HG02623 (cell line): ENCODE measurements at regions not wholly inside any gene's neighbourhood (a gene's known extent, or its start where the extent isn't known, plus 50 kb on each side); places are given as distances from the start of the nearest gene placed in this dataset.

Source experiments
- ATAC-seq: cut with Tn5 transposase; IDR thresholded peaks from one replicate; pipeline ENCODE4 v1.9.1; 2021; ENCODE audit warnings: moderate library complexity; ENCODE audit not compliant: unreplicated experiment

- no peak for ATAC-seq
Observed at GRCh38 chr18:4858379-4859127, 338.5 kb downstream of the AKAIN1 start.

GRCh38 chr18:4854671-4855070, 342.4 kb downstream of the AKAIN1 start:
- no peak for ATAC-seq

DNA sequence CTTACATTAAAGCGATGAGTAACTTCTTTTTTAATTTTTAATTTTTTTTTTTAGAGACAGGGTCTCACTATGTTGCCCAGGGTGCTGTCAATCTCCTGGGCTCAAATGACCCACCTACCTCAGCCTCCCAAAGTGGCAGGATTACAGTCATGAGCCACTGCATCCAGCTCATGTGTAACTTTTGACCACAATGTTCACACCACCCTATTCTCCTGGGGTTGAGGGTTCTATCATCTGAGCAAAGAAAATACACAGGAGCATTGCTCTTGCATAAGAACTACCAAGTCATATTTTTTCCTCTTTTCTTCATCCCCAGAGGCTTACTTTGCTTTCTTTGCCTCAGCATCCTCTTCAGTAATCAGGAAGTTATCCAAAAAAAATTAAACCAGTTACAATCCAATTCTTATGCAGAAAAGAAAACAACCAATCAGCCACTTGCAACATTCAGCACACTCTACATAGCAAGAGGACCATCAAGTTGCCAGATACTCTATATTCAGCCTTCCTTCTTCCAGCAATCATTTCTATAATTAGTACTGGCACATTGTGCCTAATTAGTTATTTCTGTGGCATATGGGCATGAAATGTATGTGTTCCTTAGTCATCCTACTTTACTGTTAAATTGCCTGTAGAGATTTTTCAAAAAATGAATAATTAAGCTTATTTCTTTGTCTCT, 345.6 kb downstream of the AKAIN1 start:
- ATAC-seq: no peak

- ATAC-seq: no peak
Observed at GRCh38 chr18:4847056-4847455, 350.0 kb downstream of the AKAIN1 start.

- ATAC-seq: no peak
Observed at GRCh38 chr18:4844320-4844719, 352.7 kb downstream of the AKAIN1 start.

GRCh38 chr18:4843771-4844170, 353.3 kb downstream of the AKAIN1 start:
- ATAC-seq: no peak

- no peak for ATAC-seq
Observed at GRCh38 chr18:4842751-4843150, 354.3 kb downstream of the AKAIN1 start.

- no peak for ATAC-seq
Observed at GRCh38 chr18:4842287-4842686, 354.8 kb downstream of the AKAIN1 start.

DNA sequence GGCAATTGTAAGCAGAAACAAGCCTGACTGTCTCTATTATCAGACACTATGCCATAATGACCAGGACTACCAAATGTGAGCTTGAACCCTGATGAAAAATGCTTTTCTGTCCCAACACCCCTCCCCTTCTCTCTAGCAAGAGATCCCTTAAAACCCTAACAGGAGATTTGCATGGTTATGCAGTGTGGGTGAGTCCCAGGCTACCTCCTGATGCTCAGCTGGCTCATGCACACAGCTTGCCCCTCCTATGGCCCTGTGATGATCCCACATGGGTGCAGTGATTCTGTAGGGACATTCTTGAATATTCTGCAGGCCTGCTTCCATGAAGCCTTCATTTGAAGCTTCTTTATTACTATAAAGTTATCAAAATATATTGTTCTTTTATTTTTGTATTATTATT, 357.4 kb downstream of the AKAIN1 start:
- no peak for ATAC-seq

GRCh38 chr18:4836141-4836540, 360.9 kb downstream of the AKAIN1 start:
- ATAC-seq: no peak

DNA sequence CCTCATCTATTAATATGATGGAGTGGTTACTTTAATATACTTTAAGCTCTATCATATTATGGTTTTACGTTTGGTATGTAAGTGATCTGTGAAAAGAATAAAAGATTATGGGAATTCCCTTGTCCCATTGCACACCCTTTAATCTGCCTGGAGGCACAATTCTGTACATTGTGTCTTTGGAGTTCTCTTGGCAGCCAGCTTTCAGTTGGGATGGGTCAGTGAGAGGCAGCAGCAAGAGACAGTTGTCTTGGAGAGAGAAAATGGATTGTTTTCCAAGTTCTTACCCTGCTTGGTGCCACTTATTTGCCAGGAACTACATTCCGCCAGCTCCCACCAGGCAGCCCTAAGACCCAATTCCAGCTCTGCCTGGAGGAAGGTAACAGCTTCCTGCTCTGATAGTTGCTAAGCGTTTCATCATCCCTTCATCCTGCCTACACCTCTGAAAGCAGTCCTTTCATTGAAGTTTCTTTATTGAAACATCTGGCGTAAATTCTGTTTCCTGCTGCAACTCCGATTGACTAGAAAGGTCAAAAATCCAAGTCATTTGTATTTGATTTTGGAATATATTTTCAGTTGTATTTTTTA, 365.2 kb downstream of the AKAIN1 start:
- ATAC-seq: no peak

DNA sequence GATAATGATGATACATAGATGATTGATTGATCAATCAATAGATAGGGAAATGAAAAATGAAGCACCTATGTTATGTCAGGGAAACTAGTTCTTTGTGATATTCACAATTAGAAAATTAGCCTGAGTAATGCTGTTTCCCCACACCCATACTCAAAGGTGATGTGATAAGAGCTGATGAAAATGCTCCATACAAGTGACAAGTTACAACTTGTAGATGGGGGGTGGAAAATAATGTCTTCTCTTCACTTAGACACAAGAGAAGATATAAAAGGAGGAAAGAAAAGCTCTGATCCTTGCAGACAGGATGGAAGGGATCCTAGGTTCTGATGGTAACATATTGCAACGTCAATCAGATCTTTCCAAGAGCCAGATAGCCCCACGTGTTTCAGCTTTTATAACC, 365.9 kb downstream of the AKAIN1 start:
- ATAC-seq: no peak

GRCh38 chr18:4823091-4823490, 368.0 kb upstream of the DLGAP1 start:
- ATAC-seq: no peak

GRCh38 chr18:4821801-4822200, 366.7 kb upstream of the DLGAP1 start:
- ATAC-seq: no peak

GRCh38 chr18:4817665-4818064, 362.6 kb upstream of the DLGAP1 start:
- ATAC-seq: no peak

DNA sequence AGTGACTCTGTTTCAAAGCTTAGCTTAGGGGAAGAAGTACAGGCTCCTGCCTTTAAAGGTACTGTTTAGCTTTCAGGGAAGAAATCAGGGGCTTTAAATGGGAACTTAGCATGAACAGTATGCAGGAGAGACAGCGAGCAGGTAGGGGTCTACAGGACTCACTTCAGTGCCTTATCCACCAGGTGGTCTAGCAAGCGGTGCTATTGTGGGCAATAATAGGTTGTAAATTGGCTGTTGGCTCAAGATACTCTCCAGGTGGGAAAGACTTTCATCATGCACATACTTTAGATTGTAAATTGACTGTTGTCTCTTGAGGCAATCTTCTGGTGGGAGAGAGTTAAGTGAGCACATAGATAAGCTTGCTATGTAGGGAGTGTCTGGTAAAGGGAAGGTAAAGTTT, 358.6 kb upstream of the DLGAP1 start:
- ATAC-seq: no peak

- ATAC-seq: no peak
Observed at GRCh38 chr18:4808891-4809290, 353.8 kb upstream of the DLGAP1 start.

DNA sequence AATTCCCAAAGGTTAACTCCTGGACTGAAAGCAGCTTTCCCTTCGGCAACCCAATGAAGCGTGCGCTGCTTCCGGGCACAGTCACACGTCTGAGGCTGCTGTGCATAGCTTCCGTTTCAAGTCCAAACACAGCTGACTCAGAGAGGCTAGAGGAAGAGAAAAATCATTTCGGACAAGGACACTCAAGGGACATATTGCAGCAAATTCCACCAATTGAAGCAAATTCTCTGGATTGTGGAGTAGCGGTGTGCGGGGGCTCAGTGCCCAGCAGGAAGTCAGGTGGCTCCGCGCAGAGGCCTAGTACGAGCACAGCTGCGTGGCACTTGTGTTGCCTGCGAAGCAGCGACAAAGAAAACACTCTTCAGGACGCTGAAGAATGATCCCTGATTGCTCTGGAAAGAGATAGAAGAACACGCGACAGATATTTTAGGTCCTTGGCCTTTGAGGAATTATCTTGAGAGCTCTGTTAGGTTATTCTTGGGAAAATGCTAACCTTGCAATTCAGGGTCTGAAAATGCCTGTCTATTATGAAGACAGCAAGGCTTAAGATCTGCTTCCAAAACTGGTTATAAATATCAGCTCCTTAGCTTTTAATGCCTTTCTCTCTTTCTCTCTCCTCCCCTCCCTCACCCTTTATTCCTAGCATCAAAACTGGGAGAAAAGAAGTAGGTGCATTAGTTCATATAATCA, 352.6 kb upstream of the DLGAP1 start:
- no peak for ATAC-seq

GRCh38 chr18:4806331-4806730, 351.2 kb upstream of the DLGAP1 start:
- no peak for ATAC-seq

DNA sequence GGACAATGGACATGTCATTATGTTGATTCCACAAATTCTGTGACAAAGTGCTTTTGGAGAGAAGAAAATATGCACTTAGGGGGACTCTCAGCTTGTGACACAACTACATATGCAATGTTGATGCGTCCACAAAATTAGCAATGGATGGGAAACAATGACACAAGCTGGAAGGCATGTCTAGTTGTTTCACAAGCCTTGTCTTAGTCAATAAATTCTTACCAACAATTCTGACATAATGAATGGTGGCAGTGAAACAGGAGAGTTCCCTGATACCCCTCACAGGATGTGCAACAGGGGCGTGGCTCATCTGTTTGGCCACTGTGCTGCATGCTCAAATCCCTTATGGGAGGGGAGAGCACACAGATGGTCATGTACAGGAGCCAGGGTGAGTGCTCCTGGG, 347.2 kb upstream of the DLGAP1 start:
- ATAC-seq: no peak

- no peak for ATAC-seq
Observed at GRCh38 chr18:4801151-4801550, 346.0 kb upstream of the DLGAP1 start.
